ENCODE measurements at regions not wholly inside any gene's neighbourhood (a gene's known extent, or its start where the extent isn't known, plus 50 kb on each side); places are given as distances from the start of the nearest gene placed in this dataset.

GRCh38 chr13:31878495-31878894 is 139.2 kb downstream of the RXFP2 start:
- Mint-ChIP-seq H3K4me1 (peaks cover 21% of the 10 kb centered on the region), H3K27me3 (ENCODE audit: low read depth) (peaks cover 17% of the 10 kb centered on the region), H3K9me3 (no peaks in the 10 kb centered on the region), H3K36me3 (no peaks in the 10 kb centered on the region), H3K4me3 (no peak overlapping the region), H3K27ac (no peak overlapping the region)
- TF ChIP-seq CTCF (IDR thresholded peaks at IDR 0.05; ENCODE audit: unreplicated experiment), result no peak
- DNase-seq (ENCODE audit: low spot score in 2 of 2, unreplicated experiment in 2 of 2), result no peak

- H3K36me3 Mint-ChIP-seq, result no peaks in the 10 kb centered on the region
- peaks cover 17% of the 10 kb centered on the region for H3K27me3 Mint-ChIP-seq (ENCODE audit: low read depth)
- peaks cover 19% of the 10 kb centered on the region for H3K4me1 Mint-ChIP-seq
- no peak for TF ChIP-seq CTCF (IDR thresholded peaks at IDR 0.05; ENCODE audit: unreplicated experiment)
- H3K9me3 Mint-ChIP-seq, result no peaks in the 10 kb centered on the region
- no peak overlapping the region for H3K27ac Mint-ChIP-seq
- no peak for DNase-seq (ENCODE audit: low spot score in 2 of 2, unreplicated experiment in 2 of 2)
- H3K4me3 Mint-ChIP-seq, result no peak overlapping the region
These were observed 139.6 kb downstream of the RXFP2 start for GRCh38 chr13:31878955-31879354.

GRCh38 chr13:31880851-31881494 is 141.6 kb downstream of the RXFP2 start:
- no peak for DNase-seq (ENCODE audit: low spot score in 2 of 2, unreplicated experiment in 2 of 2)
- TF ChIP-seq CTCF (IDR thresholded peaks at IDR 0.05; ENCODE audit: unreplicated experiment), result no peak
- Mint-ChIP-seq H3K27ac (no peak overlapping the region), H3K36me3 (no peaks in the 10 kb centered on the region), H3K4me1 (peaks cover 18% of the 10 kb centered on the region), H3K4me3 (no peak overlapping the region), H3K27me3 (ENCODE audit: low read depth) (peaks cover 24% of the 10 kb centered on the region), H3K9me3 (no peaks in the 10 kb centered on the region)

GRCh38 chr13:31881495-31881882 is 142.2 kb downstream of the RXFP2 start:
- no peaks in the 10 kb centered on the region for H3K36me3 Mint-ChIP-seq
- H3K27ac Mint-ChIP-seq, result no peak overlapping the region
- DNase-seq (ENCODE audit: low spot score in 2 of 2, unreplicated experiment in 2 of 2), result no peak
- no peaks in the 10 kb centered on the region for H3K9me3 Mint-ChIP-seq
- peaks cover 23% of the 10 kb centered on the region for H3K4me1 Mint-ChIP-seq
- H3K27me3 Mint-ChIP-seq (ENCODE audit: low read depth), result peaks cover 23% of the 10 kb centered on the region
- no peak for TF ChIP-seq CTCF (IDR thresholded peaks at IDR 0.05; ENCODE audit: unreplicated experiment)
- no peak overlapping the region for H3K4me3 Mint-ChIP-seq

GRCh38 chr13:31882794-31883193 is 143.5 kb downstream of the RXFP2 start:
- Mint-ChIP-seq H3K27me3 (ENCODE audit: low read depth) (peaks cover 12% of the 10 kb centered on the region), H3K4me1 (peaks cover 35% of the 10 kb centered on the region), H3K36me3 (no peaks in the 10 kb centered on the region), H3K27ac (no peak overlapping the region), H3K4me3 (no peak overlapping the region), H3K9me3 (no peaks in the 10 kb centered on the region)
- DNase-seq (ENCODE audit: low spot score in 2 of 2, unreplicated experiment in 2 of 2), result no peak
- TF ChIP-seq CTCF (IDR thresholded peaks at IDR 0.05; ENCODE audit: unreplicated experiment), result no peak

- no peak overlapping the region for H3K27ac Mint-ChIP-seq
These were observed 145.2 kb downstream of the RXFP2 start for GRCh38 chr13:31884556-31884955.

More at GRCh38 chr13:31884556-31884955, 145.2 kb downstream of the RXFP2 start:
- Mint-ChIP-seq H3K4me3 (no peak overlapping the region), H3K36me3 (no peaks in the 10 kb centered on the region), H3K27me3 (ENCODE audit: low read depth) (peaks cover 11% of the 10 kb centered on the region), H3K4me1 (peaks cover 37% of the 10 kb centered on the region), H3K9me3 (no peaks in the 10 kb centered on the region)
- no peak for TF ChIP-seq CTCF (IDR thresholded peaks at IDR 0.05; ENCODE audit: unreplicated experiment)
- no peak for DNase-seq (ENCODE audit: low spot score in 2 of 2, unreplicated experiment in 2 of 2)
